ENCODE measurements at regions not wholly inside any gene's neighbourhood (a gene's known extent, or its start where the extent isn't known, plus 50 kb on each side); places are given as distances from the start of the nearest gene placed in this dataset.
"Not testable (repeated sequence)": the region's sequence is repeated elsewhere in the genome, so short reads cannot be mapped to it uniquely, and the experiment has no call there.

DNA sequence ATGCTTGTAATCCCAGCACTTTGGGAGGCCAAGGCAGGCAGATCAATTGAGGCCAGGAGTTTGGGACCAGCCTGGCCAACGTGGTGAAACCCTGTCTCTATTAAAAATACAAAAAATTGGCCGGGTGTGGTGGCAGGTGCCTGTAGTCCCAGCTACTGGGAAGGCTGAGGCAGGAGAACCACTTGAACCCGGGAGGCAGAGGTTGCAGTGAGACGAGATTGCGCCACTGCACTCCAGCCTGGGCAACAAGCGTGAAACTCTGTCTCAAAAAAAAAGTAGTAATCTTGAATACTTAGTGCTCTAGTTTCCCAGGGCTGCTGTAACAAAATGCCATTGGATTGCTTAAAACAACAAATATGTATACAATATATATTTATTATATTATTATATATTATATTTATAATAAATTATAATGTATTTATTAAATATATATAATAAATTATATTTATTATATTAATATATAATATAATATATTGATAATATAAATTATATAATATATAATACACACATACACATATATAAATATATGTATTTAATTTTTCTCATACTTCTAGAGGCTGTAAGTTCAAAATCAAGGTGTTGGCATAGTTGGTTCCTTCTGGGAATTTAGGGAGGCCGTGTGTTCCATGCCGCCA lies 71.5 kb upstream of the HIVEP1 start:
- TF ChIP-seq, protein P1, sequence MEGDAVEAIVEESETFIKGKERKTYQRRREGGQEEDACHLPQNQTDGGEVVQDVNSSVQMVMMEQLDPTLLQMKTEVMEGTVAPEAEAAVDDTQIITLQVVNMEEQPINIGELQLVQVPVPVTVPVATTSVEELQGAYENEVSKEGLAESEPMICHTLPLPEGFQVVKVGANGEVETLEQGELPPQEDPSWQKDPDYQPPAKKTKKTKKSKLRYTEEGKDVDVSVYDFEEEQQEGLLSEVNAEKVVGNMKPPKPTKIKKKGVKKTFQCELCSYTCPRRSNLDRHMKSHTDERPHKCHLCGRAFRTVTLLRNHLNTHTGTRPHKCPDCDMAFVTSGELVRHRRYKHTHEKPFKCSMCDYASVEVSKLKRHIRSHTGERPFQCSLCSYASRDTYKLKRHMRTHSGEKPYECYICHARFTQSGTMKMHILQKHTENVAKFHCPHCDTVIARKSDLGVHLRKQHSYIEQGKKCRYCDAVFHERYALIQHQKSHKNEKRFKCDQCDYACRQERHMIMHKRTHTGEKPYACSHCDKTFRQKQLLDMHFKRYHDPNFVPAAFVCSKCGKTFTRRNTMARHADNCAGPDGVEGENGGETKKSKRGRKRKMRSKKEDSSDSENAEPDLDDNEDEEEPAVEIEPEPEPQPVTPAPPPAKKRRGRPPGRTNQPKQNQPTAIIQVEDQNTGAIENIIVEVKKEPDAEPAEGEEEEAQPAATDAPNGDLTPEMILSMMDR (conservative IDR thresholded peaks at IDR 0.05), result not testable (repeated sequence)
- not testable (repeated sequence) for TF ChIP-seq ZFX (IDR thresholded peaks at IDR 0.05)

Measured in C4-2B (cell line).